ENCODE measurements at regions not wholly inside any gene's neighbourhood (a gene's known extent, or its start where the extent isn't known, plus 50 kb on each side); places are given as distances from the start of the nearest gene placed in this dataset.
"Not testable (repeated sequence)": the region's sequence is repeated elsewhere in the genome, so short reads cannot be mapped to it uniquely, and the experiment has no call there.

- not testable (repeated sequence) for DNase-seq (ENCODE audit: low spot score)
These were observed 110.7 kb upstream of the IRX2 start for GRCh38 chr5:2862176-2862575.

GRCh38 chr5:2861605-2862004 is 110.1 kb upstream of the IRX2 start:
- no peak for DNase-seq (ENCODE audit: low spot score)

- no peak for DNase-seq (ENCODE audit: low spot score)
These were observed 108.6 kb upstream of the IRX2 start for GRCh38 chr5:2860101-2860500.

GRCh38 chr5:2857837-2858236 is 106.4 kb upstream of the IRX2 start:
- no peak for DNase-seq (ENCODE audit: low spot score)

- DNase-seq (ENCODE audit: low spot score) = no peak
These were observed 104.7 kb upstream of the IRX2 start for GRCh38 chr5:2856206-2856605.

- DNase-seq (ENCODE audit: low spot score) = no peak
These were observed 101.0 kb upstream of the IRX2 start for GRCh38 chr5:2852446-2852845.

- no peak for DNase-seq (ENCODE audit: low spot score)
These were observed 100.4 kb upstream of the IRX2 start for GRCh38 chr5:2851895-2852294.

- DNase-seq (ENCODE audit: low spot score) = no peak
These were observed 98.0 kb upstream of the IRX2 start for GRCh38 chr5:2849429-2849828.

- DNase-seq (ENCODE audit: low spot score) = no peak
These were observed 97.1 kb upstream of the IRX2 start for GRCh38 chr5:2848619-2849018.

GRCh38 chr5:2847608-2848007 is 96.1 kb upstream of the IRX2 start:
- DNase-seq (ENCODE audit: low spot score) = no peak

GRCh38 chr5:2841208-2841607 is 89.7 kb upstream of the IRX2 start:
- DNase-seq (ENCODE audit: low spot score) = no peak

- no peak for DNase-seq (ENCODE audit: low spot score)
These were observed 89.0 kb upstream of the IRX2 start for GRCh38 chr5:2840372-2840915.

- no peak for DNase-seq (ENCODE audit: low spot score)
These were observed 84.7 kb upstream of the IRX2 start for GRCh38 chr5:2836133-2836532.

GRCh38 chr5:2833556-2833955 is 82.1 kb upstream of the IRX2 start:
- no peak for DNase-seq (ENCODE audit: low spot score)

- no peak for DNase-seq (ENCODE audit: low spot score)
These were observed 80.9 kb upstream of the IRX2 start for GRCh38 chr5:2832394-2832793.

- DNase-seq (ENCODE audit: low spot score) = no peak
These were observed 77.8 kb upstream of the IRX2 start for GRCh38 chr5:2829239-2829638.

GRCh38 chr5:2818936-2819335 is 67.5 kb upstream of the IRX2 start:
- DNase-seq (ENCODE audit: low spot score) = no peak

GRCh38 chr5:2817031-2817603 is 65.6 kb upstream of the IRX2 start:
- DNase-seq (ENCODE audit: low spot score) = no peak

- no peak for DNase-seq (ENCODE audit: low spot score)
These were observed 62.2 kb upstream of the IRX2 start for GRCh38 chr5:2813678-2814077.

- no peak for DNase-seq (ENCODE audit: low spot score)
These were observed 59.2 kb upstream of the IRX2 start for GRCh38 chr5:2810644-2811043.

GRCh38 chr5:2807244-2807643 is 55.8 kb upstream of the IRX2 start:
- not testable (repeated sequence) for DNase-seq (ENCODE audit: low spot score)

GRCh38 chr5:2806176-2806575 is 54.7 kb upstream of the IRX2 start:
- no peak for DNase-seq (ENCODE audit: low spot score)

- no peak for DNase-seq (ENCODE audit: low spot score)
These were observed 53.6 kb upstream of the IRX2 start for GRCh38 chr5:2805080-2805479.

- no peak for DNase-seq (ENCODE audit: low spot score)
These were observed 52.3 kb upstream of the IRX2 start for GRCh38 chr5:2803751-2804150.

Data from left forelimb (tissue), 1 donor.